ENCODE measurements at regions not wholly inside any gene's neighbourhood (a gene's known extent, or its start where the extent isn't known, plus 50 kb on each side); places are given as distances from the start of the nearest gene placed in this dataset.

- H3K27ac ChIP-seq, result no peak overlapping the region
- peaks cover 0 to 24% (median 0%) of the 10 kb centered on the region in 4 donors for H3K4me1 ChIP-seq
- H3K36me3 ChIP-seq, result no peaks in the 10 kb centered on the region
- H3K4me3 ChIP-seq, result no peak overlapping the region
- TF ChIP-seq CTCF (IDR thresholded peaks at IDR 0.05) (no peak), POLR2A (IDR thresholded peaks at IDR 0.05) (no peak), EP300 (IDR thresholded peaks at IDR 0.05) (no peak)
- DNase-seq (ENCODE audit: low spot score in 2 of 2), result no peak
- whole genome bisulfite sequencing, 2 donors, result 76 to 77% methylated on average over 5 of the region's 5 CpGs
- no peaks in the 10 kb centered on the region for H3K9me3 ChIP-seq
- H3K27me3 ChIP-seq, result no peaks in the 10 kb centered on the region
These were observed 105.4 kb upstream of the ESR1 start for GRCh38 chr6:151701911-151702562.

GRCh38 chr6:151702851-151703658 is 104.4 kb upstream of the ESR1 start:
- TF ChIP-seq EP300 (IDR thresholded peaks at IDR 0.05), result no peak
- no peak for TF ChIP-seq POLR2A (IDR thresholded peaks at IDR 0.05)
- TF ChIP-seq CTCF (IDR thresholded peaks at IDR 0.05), result no peak
- no peak for DNase-seq (ENCODE audit: low spot score in 2 of 2)
- no peaks in the 10 kb centered on the region for H3K36me3 ChIP-seq
- no peaks in the 10 kb centered on the region for H3K9me3 ChIP-seq
- H3K27me3 ChIP-seq, result no peaks in the 10 kb centered on the region
- no peak overlapping the region for H3K4me3 ChIP-seq
- peaks cover 0 to 24% (median 0%) of the 10 kb centered on the region in 4 donors for H3K4me1 ChIP-seq
- no peak overlapping the region for H3K27ac ChIP-seq
- WGBS, 2 donors, result 67 to 71% methylated on average over 5 of the region's 5 CpGs

GRCh38 chr6:151704383-151704782 is 103.1 kb upstream of the ESR1 start:
- no peak for DNase-seq (ENCODE audit: low spot score in 2 of 2)
- Histone ChIP-seq H3K9me3 (no peaks in the 10 kb centered on the region), H3K36me3 (no peaks in the 10 kb centered on the region), H3K27me3 (no peaks in the 10 kb centered on the region), H3K4me3 (no peak overlapping the region), H3K4me1 (peaks cover 0 to 22% (median 0%) of the 10 kb centered on the region in 4 donors), H3K27ac (no peak overlapping the region)
- WGBS, 2 donors, result 92 to 93% methylated on average over 5 of the region's 5 CpGs
- TF ChIP-seq CTCF (IDR thresholded peaks at IDR 0.05) (no peak), POLR2A (IDR thresholded peaks at IDR 0.05) (no peak), EP300 (IDR thresholded peaks at IDR 0.05) (no peak)

GRCh38 chr6:151705993-151706733 is 101.3 kb upstream of the ESR1 start:
- DNase-seq (ENCODE audit: low spot score in 2 of 2), result no peak
- no peak overlapping the region for H3K27ac ChIP-seq
- H3K4me3 ChIP-seq, result no peak overlapping the region
- WGBS, 2 donors, result 81 to 83% methylated on average over 6 of the region's 6 CpGs
- H3K36me3 ChIP-seq, result no peaks in the 10 kb centered on the region
- H3K4me1 ChIP-seq, result peaks cover 0 to 8% (median 0%) of the 10 kb centered on the region in 4 donors
- no peaks in the 10 kb centered on the region for H3K9me3 ChIP-seq
- TF ChIP-seq EP300 (IDR thresholded peaks at IDR 0.05) (no peak), POLR2A (IDR thresholded peaks at IDR 0.05) (no peak), CTCF (IDR thresholded peaks at IDR 0.05) (no peak)
- no peaks in the 10 kb centered on the region for H3K27me3 ChIP-seq
